SIG-M5 (cell line): ENCODE measurements at regions not wholly inside any gene's neighbourhood (a gene's known extent, or its start where the extent isn't known, plus 50 kb on each side); places are given as distances from the start of the nearest gene placed in this dataset.

ENCODE experiments used
- DNase-seq: peaks from one replicate; lab custom pipeline; 2025; lab: John Stamatoyannopoulos, UW

GRCh38 chr17:63132459-63132911 is 166.4 kb downstream of the TANC2 start:
- DNase-seq, result no peak

GRCh38 chr17:63133491-63133890 is 167.5 kb downstream of the TANC2 start:
- DNase-seq, result no peak

- no peak for DNase-seq
Measured at GRCh38 chr17:63134867-63135266, 168.8 kb downstream of the TANC2 start.

- DNase-seq, result no peak
Measured at GRCh38 chr17:63136369-63137012, 170.5 kb downstream of the TANC2 start.

- DNase-seq, result no peak
Measured at GRCh38 chr17:63137163-63137562, 171.1 kb downstream of the TANC2 start.

- DNase-seq, result no peak
Measured at GRCh38 chr17:63138713-63139112, 172.7 kb downstream of the TANC2 start.

- no peak for DNase-seq
Measured at GRCh38 chr17:63139356-63139755, 173.3 kb downstream of the TANC2 start.

GRCh38 chr17:63140255-63140654 is 174.2 kb downstream of the TANC2 start:
- DNase-seq, result peak; percentile 48

- no peak for DNase-seq
Measured at GRCh38 chr17:63142836-63143235, 176.8 kb downstream of the TANC2 start.

- no peak for DNase-seq
Measured at GRCh38 chr17:63150490-63150889, 184.5 kb downstream of the TANC2 start.

GRCh38 chr17:63150994-63151464 is 185.0 kb downstream of the TANC2 start:
- no peak for DNase-seq

- DNase-seq, result no peak
Measured at GRCh38 chr17:63151941-63152523, 186.0 kb downstream of the TANC2 start.

GRCh38 chr17:63153488-63153887 is 187.5 kb downstream of the TANC2 start:
- no peak for DNase-seq

GRCh38 chr17:63154586-63155244 is 188.7 kb downstream of the TANC2 start:
- DNase-seq, result no peak

GRCh38 chr17:63156986-63157385 is 191.0 kb downstream of the TANC2 start:
- no peak for DNase-seq

- DNase-seq, result no peak
Measured at GRCh38 chr17:63162406-63163157, 196.5 kb downstream of the TANC2 start.

GRCh38 chr17:63163158-63163520 is 197.1 kb downstream of the TANC2 start:
- no peak for DNase-seq

- no peak for DNase-seq
Measured at GRCh38 chr17:63165400-63165799, 199.4 kb downstream of the TANC2 start.

- DNase-seq, result no peak
Measured at GRCh38 chr17:63170795-63171194, 204.8 kb downstream of the TANC2 start.

- no peak for DNase-seq
Measured at GRCh38 chr17:63171428-63172393, 205.7 kb downstream of the TANC2 start.

GRCh38 chr17:63173450-63173849 is 207.4 kb downstream of the TANC2 start:
- DNase-seq, result no peak
